ENCODE measurements at regions not wholly inside any gene's neighbourhood (a gene's known extent, or its start where the extent isn't known, plus 50 kb on each side); places are given as distances from the start of the nearest gene placed in this dataset.
"Not testable (repeated sequence)": the region's sequence is repeated elsewhere in the genome, so short reads cannot be mapped to it uniquely, and the experiment has no call there.

DNA sequence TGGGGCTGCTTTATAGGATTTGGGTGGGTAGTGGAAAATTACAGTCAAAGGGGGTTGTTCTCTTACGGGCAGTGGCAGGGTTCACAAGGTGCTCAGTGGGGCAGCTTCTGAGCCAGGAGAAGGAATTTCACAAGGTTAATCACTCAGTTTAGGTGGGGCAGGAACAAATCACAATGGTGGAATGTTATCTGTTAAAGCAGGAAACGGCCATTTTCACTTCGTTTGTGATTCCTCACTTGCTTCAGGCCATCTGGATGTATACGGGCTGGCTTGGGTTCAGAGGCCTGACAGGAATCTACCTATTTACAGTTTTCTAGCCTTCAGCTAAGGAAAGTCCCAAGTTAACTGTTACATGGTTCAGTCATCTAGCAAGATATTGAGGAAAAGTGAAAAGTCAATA, 1003.5 kb downstream of the STPG2 start:
- Mint-ChIP-seq H3K36me3 (ENCODE audit: insufficient read depth) (no peaks in the 10 kb centered on the region), H3K27ac (no peak overlapping the region), H3K9me3 (peaks cover 26 to 27% of the 10 kb centered on the region in 2 donors), H3K27me3 (no peaks in the 10 kb centered on the region), H3K4me3 (no peak overlapping the region), H3K4me1 (ENCODE audit: low read depth in 2 of 2) (no peaks in the 10 kb centered on the region)
- DNase-seq (no peak), ATAC-seq (replicated peaks) (no peak)

DNA sequence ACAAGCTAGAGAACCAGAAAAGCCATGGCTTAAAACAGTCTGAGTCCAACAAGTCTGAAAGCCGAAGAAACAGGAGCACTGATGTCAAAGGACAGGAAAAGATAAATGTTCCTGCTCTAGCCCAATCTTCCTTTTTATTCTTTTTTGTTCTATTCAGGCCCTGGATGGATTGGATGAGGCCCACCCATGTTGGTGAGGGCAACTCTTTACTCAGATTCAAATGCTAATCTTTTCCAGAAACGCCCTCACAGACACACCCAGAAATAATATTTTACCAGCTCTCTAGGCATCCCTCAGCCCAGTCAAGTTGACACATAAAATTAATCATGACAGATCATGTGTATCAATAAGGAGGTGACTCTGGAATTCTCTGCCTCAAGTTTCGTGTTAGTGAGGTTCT, 1002.7 kb downstream of the STPG2 start:
- no peaks in the 10 kb centered on the region for H3K27me3 Mint-ChIP-seq
- peaks cover 27 to 28% of the 10 kb centered on the region in 2 donors for H3K9me3 Mint-ChIP-seq
- no peaks in the 10 kb centered on the region for H3K36me3 Mint-ChIP-seq (ENCODE audit: insufficient read depth)
- H3K27ac Mint-ChIP-seq, result no peak overlapping the region
- no peaks in the 10 kb centered on the region for H3K4me1 Mint-ChIP-seq (ENCODE audit: low read depth in 2 of 2)
- no peak overlapping the region for H3K4me3 Mint-ChIP-seq
- DNase-seq (no peak), ATAC-seq (replicated peaks) (no peak)

GRCh38 chr4:97141332-97141731, 1001.9 kb downstream of the STPG2 start:
- ATAC-seq (replicated peaks); H3K4me1 Mint-ChIP-seq (ENCODE audit: low read depth in 2 of 2); H3K4me3 Mint-ChIP-seq; H3K36me3 Mint-ChIP-seq (ENCODE audit: insufficient read depth); DNase-seq; H3K27me3 Mint-ChIP-seq; H3K27ac Mint-ChIP-seq: not testable (repeated sequence)
- H3K9me3 Mint-ChIP-seq, result peaks cover 27% of the 10 kb centered on the region in 2 donors

- no peaks in the 10 kb centered on the region for H3K27me3 Mint-ChIP-seq
- H3K4me1 Mint-ChIP-seq (ENCODE audit: low read depth in 2 of 2), result no peaks in the 10 kb centered on the region
- no peak overlapping the region for H3K27ac Mint-ChIP-seq
- no peak for ATAC-seq (replicated peaks)
- no peaks in the 10 kb centered on the region for H3K36me3 Mint-ChIP-seq (ENCODE audit: insufficient read depth)
- peaks cover 21% of the 10 kb centered on the region in 2 donors for H3K9me3 Mint-ChIP-seq
- H3K4me3 Mint-ChIP-seq, result no peak overlapping the region
- no peak for DNase-seq
Observed at GRCh38 chr4:97142410-97142809, 1000.9 kb downstream of the STPG2 start.

- no peak overlapping the region for H3K27ac Mint-ChIP-seq
- H3K4me3 Mint-ChIP-seq, result no peak overlapping the region
- H3K27me3 Mint-ChIP-seq, result no peaks in the 10 kb centered on the region
- H3K4me1 Mint-ChIP-seq (ENCODE audit: low read depth in 2 of 2), result no peaks in the 10 kb centered on the region
- H3K36me3 Mint-ChIP-seq (ENCODE audit: insufficient read depth), result no peaks in the 10 kb centered on the region
- DNase-seq (no peak), ATAC-seq (replicated peaks) (no peak)
- H3K9me3 Mint-ChIP-seq, result peaks cover 17 to 21% of the 10 kb centered on the region in 2 donors
Observed at GRCh38 chr4:97142893-97143292, 1000.4 kb downstream of the STPG2 start.

- no peak for ATAC-seq (replicated peaks)
- no peak overlapping the region for H3K27ac Mint-ChIP-seq
Observed at GRCh38 chr4:97144199-97144598, 999.1 kb downstream of the STPG2 start.

GRCh38 chr4:97150966-97151365, 992.3 kb downstream of the STPG2 start:
- H3K36me3 Mint-ChIP-seq (ENCODE audit: insufficient read depth), result no peaks in the 10 kb centered on the region
- no peak overlapping the region for H3K4me3 Mint-ChIP-seq
- DNase-seq (no peak), ATAC-seq (replicated peaks) (no peak)
- no peak overlapping the region for H3K27ac Mint-ChIP-seq
- peaks cover 4 to 14% of the 10 kb centered on the region in 2 donors for H3K9me3 Mint-ChIP-seq
- no peaks in the 10 kb centered on the region for H3K4me1 Mint-ChIP-seq (ENCODE audit: low read depth in 2 of 2)
- H3K27me3 Mint-ChIP-seq, result no peaks in the 10 kb centered on the region

More at GRCh38 chr4:97144199-97144598, 999.1 kb downstream of the STPG2 start:
- Mint-ChIP-seq H3K4me3 (no peak overlapping the region), H3K27me3 (no peaks in the 10 kb centered on the region), H3K9me3 (peaks cover 5 to 8% of the 10 kb centered on the region in 2 donors), H3K4me1 (ENCODE audit: low read depth in 2 of 2) (no peaks in the 10 kb centered on the region), H3K36me3 (ENCODE audit: insufficient read depth) (no peaks in the 10 kb centered on the region)
- DNase-seq, result no peak

- no peak for DNase-seq
- ATAC-seq (replicated peaks), result no peak
- no peaks in the 10 kb centered on the region for H3K4me1 Mint-ChIP-seq (ENCODE audit: low read depth in 2 of 2)
- peaks cover 4 to 14% of the 10 kb centered on the region in 2 donors for H3K9me3 Mint-ChIP-seq
- H3K27me3 Mint-ChIP-seq, result no peaks in the 10 kb centered on the region
- H3K27ac Mint-ChIP-seq, result no peak overlapping the region
- H3K36me3 Mint-ChIP-seq (ENCODE audit: insufficient read depth), result no peaks in the 10 kb centered on the region
- H3K4me3 Mint-ChIP-seq, result no peak overlapping the region
Observed at GRCh38 chr4:97152149-97152548, 991.1 kb downstream of the STPG2 start.

DNA sequence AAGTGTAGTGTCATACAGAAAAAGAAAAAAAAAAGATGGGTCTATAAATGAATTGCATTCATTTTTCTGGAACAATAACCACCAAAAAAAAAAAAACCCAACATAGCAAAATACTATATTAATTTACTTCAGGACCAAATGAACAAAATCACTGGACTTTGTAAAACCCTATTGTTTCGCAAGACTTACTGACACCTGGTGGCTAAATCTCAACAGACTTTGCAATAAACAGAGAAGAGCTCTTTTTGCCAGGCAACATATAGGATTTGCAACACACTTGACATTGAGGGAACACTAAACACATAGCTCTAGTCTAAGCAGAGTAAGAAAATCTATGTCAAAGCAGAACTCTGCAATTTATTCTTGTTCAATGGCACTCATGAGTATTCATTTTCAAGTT, 990.2 kb downstream of the STPG2 start:
- ATAC-seq (replicated peaks), result no peak
- H3K4me3 Mint-ChIP-seq, result no peak overlapping the region
- H3K36me3 Mint-ChIP-seq (ENCODE audit: insufficient read depth), result no peaks in the 10 kb centered on the region
- peaks cover 2 to 16% of the 10 kb centered on the region in 2 donors for H3K9me3 Mint-ChIP-seq
- no peaks in the 10 kb centered on the region for H3K4me1 Mint-ChIP-seq (ENCODE audit: low read depth in 2 of 2)
- H3K27me3 Mint-ChIP-seq, result no peaks in the 10 kb centered on the region
- no peak for DNase-seq
- no peak overlapping the region for H3K27ac Mint-ChIP-seq

DNA sequence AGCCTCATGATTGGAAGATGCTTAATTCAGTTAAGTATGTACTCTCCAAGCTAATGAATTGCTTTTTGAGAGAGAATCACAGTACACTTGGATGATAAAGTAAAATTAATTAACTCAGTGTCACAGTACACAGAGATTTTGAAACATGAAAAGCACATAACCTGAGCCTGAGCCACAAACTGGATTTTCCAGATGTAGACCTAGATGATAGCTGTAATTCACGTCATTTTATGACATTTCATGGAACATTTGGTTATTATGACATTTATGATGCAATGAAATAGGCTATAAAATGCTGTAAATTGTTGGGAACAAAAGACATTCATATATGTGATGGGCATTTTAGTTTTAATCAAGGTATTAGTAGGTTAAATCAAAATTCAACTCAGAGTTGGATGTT, 983.7 kb downstream of the STPG2 start:
- DNase-seq (no peak), ATAC-seq (replicated peaks) (no peak)
- H3K4me1 Mint-ChIP-seq (ENCODE audit: low read depth in 2 of 2), result no peaks in the 10 kb centered on the region
- H3K27me3 Mint-ChIP-seq, result no peaks in the 10 kb centered on the region
- H3K9me3 Mint-ChIP-seq, result peaks cover 4 to 15% of the 10 kb centered on the region in 2 donors
- no peak overlapping the region for H3K27ac Mint-ChIP-seq
- no peaks in the 10 kb centered on the region for H3K36me3 Mint-ChIP-seq (ENCODE audit: insufficient read depth)
- no peak overlapping the region for H3K4me3 Mint-ChIP-seq

DNA sequence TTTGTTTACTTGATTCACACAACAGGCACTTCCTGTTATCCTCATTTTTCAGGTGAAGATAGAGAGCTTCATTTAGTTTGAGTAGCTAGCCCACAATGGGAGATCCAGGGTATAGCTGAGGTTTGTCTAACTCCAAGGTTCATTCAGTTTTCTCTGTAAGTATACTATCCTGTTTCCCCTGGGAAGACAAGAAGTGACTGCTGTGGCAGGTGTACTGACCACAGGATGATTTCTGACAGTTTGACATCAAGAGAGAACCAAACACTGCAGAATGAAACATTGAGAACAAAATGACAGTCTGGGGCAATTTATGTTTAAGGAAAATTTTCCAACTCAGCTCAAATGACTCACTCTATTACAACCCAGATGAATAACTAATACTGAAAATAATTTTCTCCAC, 958.0 kb downstream of the STPG2 start:
- Mint-ChIP-seq H3K4me1 (ENCODE audit: low read depth in 2 of 2) (no peaks in the 10 kb centered on the region), H3K27ac (no peak overlapping the region), H3K27me3 (no peaks in the 10 kb centered on the region), H3K4me3 (no peak overlapping the region), H3K9me3 (peaks cover 0 to 6% of the 10 kb centered on the region in 2 donors), H3K36me3 (ENCODE audit: insufficient read depth) (no peaks in the 10 kb centered on the region)
- DNase-seq (no peak), ATAC-seq (replicated peaks) (no peak)

DNA sequence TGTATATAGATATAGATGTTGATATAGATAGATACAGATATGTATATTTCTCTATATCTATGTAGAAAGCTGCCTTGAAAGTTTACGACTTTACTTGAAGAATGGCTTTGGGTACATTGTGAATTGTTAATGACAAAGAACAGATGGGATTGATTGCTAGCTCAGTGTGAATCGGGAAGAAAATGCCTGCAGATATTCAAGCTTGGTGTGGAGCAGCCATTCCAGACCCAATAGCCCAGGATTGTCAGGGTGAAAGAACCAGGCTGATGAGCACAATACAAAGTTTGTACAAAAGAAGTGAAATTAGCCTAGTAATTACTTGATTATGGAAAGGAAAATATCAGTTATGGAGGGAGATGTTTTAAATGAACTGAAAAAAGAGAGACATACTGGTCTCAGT, 946.2 kb downstream of the STPG2 start:
- Mint-ChIP-seq H3K4me3 (no peak overlapping the region), H3K9me3 (peaks cover 7 to 8% of the 10 kb centered on the region in 2 donors), H3K27ac (no peak overlapping the region), H3K27me3 (no peaks in the 10 kb centered on the region), H3K36me3 (ENCODE audit: insufficient read depth) (no peaks in the 10 kb centered on the region), H3K4me1 (ENCODE audit: low read depth in 2 of 2) (no peaks in the 10 kb centered on the region)
- ATAC-seq (replicated peaks) (no peak), DNase-seq (no peak)

DNA sequence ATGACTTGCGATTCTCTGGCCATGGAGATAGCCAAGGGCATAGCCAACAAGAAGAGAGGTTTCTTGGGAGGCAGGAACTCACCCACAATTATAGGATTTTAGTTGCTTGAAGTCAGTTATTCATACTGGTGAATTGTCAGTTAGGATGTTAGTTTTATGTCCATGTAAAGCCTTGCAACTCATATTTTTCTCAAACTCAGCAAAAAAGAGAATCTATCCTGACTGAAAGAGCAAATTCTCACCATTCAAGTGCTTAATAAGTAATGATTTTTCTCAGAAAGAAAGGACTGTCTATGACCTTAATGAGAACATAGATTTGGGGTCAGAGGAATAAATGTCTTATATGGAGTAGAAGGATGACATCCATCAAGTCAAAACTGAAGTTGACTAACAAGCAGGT, 934.5 kb downstream of the STPG2 start:
- Mint-ChIP-seq H3K4me3 (no peak overlapping the region), H3K27ac (no peak overlapping the region), H3K4me1 (ENCODE audit: low read depth in 2 of 2) (no peaks in the 10 kb centered on the region), H3K36me3 (ENCODE audit: insufficient read depth) (no peaks in the 10 kb centered on the region), H3K9me3 (peaks cover 3 to 6% of the 10 kb centered on the region in 2 donors), H3K27me3 (no peaks in the 10 kb centered on the region)
- no peak for DNase-seq
- no peak for ATAC-seq (replicated peaks)

DNA sequence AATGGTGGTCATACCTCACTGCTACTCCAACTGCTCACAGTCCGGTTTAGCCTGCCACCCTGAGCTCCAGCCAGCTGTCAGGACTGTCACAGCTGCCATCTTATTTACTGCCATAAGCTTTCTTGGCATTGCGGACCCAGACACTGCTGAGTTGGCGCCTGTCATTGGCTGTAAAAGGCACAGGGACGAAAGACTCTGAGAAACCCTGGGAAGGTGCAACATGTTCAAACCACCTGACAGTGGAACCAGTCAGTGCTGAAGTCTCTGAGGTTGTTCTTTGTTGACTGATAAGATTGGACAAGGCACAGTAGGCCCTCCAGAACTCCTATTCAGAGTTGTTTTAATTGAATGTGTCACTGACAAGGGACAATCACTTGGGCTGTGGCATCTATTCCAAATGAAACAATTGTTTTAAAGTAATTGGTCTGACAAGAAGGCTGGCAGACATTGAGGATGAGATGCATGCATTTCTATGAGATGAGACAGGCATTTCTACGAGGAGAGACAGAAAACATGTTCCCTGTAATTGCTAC, 927.8 kb downstream of the STPG2 start:
- Mint-ChIP-seq H3K9me3 (peaks cover 6 to 14% of the 10 kb centered on the region in 2 donors), H3K27ac (no peak overlapping the region)

DNA sequence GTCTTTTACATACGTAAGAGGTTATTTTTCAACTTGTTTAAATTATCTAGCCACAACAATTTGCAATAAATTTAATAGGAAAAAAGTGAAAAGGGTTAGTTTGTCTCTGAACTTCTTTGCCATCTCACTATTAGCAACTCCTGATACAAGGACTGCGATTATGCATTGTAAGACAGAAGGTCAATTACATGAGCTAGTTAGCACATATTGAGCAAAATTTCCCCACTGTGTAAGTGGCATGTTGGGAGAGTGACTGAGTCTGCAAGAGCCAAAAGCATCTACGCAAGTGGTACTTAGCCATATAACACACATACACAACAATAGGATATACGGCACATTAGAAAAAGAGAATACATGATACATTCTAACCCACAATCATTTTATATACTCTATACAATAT, 927.2 kb downstream of the STPG2 start:
- Mint-ChIP-seq H3K9me3 (peaks cover 6 to 14% of the 10 kb centered on the region in 2 donors), H3K4me3 (no peak overlapping the region), H3K27ac (no peak overlapping the region), H3K4me1 (ENCODE audit: low read depth in 2 of 2) (no peaks in the 10 kb centered on the region), H3K27me3 (no peaks in the 10 kb centered on the region), H3K36me3 (ENCODE audit: insufficient read depth) (no peaks in the 10 kb centered on the region)
- no peak for DNase-seq
- ATAC-seq (replicated peaks), result no peak

More for the DNA sequence above, 927.8 kb downstream of the STPG2 start:
- H3K27me3 Mint-ChIP-seq, result no peaks in the 10 kb centered on the region
- ATAC-seq (replicated peaks), result no peak
- no peaks in the 10 kb centered on the region for H3K4me1 Mint-ChIP-seq (ENCODE audit: low read depth in 2 of 2)
- H3K36me3 Mint-ChIP-seq (ENCODE audit: insufficient read depth), result no peaks in the 10 kb centered on the region
- DNase-seq, result no peak
- no peak overlapping the region for H3K4me3 Mint-ChIP-seq
